PC-3 (cell line): ENCODE measurements at regions not wholly inside any gene's neighbourhood (a gene's known extent, or its start where the extent isn't known, plus 50 kb on each side); places are given as distances from the start of the nearest gene placed in this dataset.

Source experiments
- ATAC-seq: fragments of 200-7000 bp; cut with Tn5 transposase; 2 replicates; pipeline ENCODE4 v1.9.1; 2020; ENCODE audit warnings: mild to moderate bottlenecking, moderate library complexity
- BruUV-seq: library from RNA; stranded (reverse); fragments of 400-500 nt; replicated peaks from 2 replicates; lab custom pipeline; 2021; lab: Mats Ljungman, UMichigan
- CTCF ChIA-PET: fragments of 300-600 bp; sonication (Branson Sonifier 250); formaldehyde crosslinking; loops from one replicate; lab custom pipeline; 2022; ENCODE audit warnings: antibody characterized with exemption; lab: Charles Lee
- POLR2A ChIA-PET: fragments of 300-600 bp; sonication (Branson Sonifier 250); formaldehyde crosslinking; loops from one replicate; lab custom pipeline; 2022; ENCODE audit warnings: antibody characterized with exemption; ENCODE audit not compliant: unreplicated experiment; lab: Charles Lee
- DNase-seq: peaks from one replicate; pipeline ENCODE4 v3.0.0-alpha.2; 2015
- H2AFZ ChIP-seq: fragments of 300-600 bp; sonication (generic); 2 replicates; pipeline ENCODE4 v1.6.0; 2016; ENCODE audit warnings: antibody characterized with exemption, low read length
- H3F3A ChIP-seq: fragments of 300-600 bp; sonication (generic); one replicate; pipeline ENCODE4 v1.6.0; 2017; ENCODE audit warnings: antibody characterized with exemption, low read length, control low read depth, mild to moderate bottlenecking; ENCODE audit not compliant: unreplicated experiment
- H3K27ac ChIP-seq: fragments of 300-600 bp; sonication (generic); 2 replicates; pipeline ENCODE4 v1.5.1; 2016; ENCODE audit warnings: mild to moderate bottlenecking, low read length
- H3K27me3 ChIP-seq: fragments of 300-600 bp; sonication (generic); 2 replicates; pipeline ENCODE4 v1.6.1; 2016; ENCODE audit warnings: low read length, mixed read lengths
- H3K36me3 ChIP-seq: fragments of 300-600 bp; sonication (generic); 2 replicates; pipeline ENCODE4 v1.6.1; 2016; ENCODE audit warnings: low read depth, mixed run types, low read length, mixed read lengths
- H3K4me1 ChIP-seq: fragments of 300-600 bp; sonication (generic); 2 replicates; pipeline ENCODE4 v1.5.1; 2016; ENCODE audit warnings: low read length; ENCODE audit not compliant: insufficient read depth
- H3K4me2 ChIP-seq: fragments of 300-600 bp; sonication (generic); 2 replicates; pipeline ENCODE4 v1.6.0; 2016; ENCODE audit warnings: low read length
- H3K4me3 ChIP-seq: fragments of 300-600 bp; sonication (generic); 2 replicates; pipeline ENCODE4 v1.5.1; 2016; ENCODE audit warnings: mild to moderate bottlenecking, low read length, mixed read lengths
- H3K79me2 ChIP-seq: fragments of 300-600 bp; sonication (generic); 2 replicates; pipeline ENCODE4 v1.6.1; 2017; ENCODE audit warnings: low read length, mixed read lengths
- H3K9ac ChIP-seq: fragments of 300-600 bp; sonication (generic); 2 replicates; pipeline ENCODE4 v1.6.0; 2016; ENCODE audit warnings: mild to moderate bottlenecking, low read length
- H3K9me2 ChIP-seq: fragments of 300-600 bp; sonication (generic); replicated peaks from 2 replicates; pipeline ENCODE4 v1.6.1; 2016; ENCODE audit warnings: mixed run types, low read length, mixed read lengths
- H3K9me3 ChIP-seq: fragments of 300-600 bp; sonication (generic); 2 replicates; pipeline ENCODE4 v1.6.1; 2016; ENCODE audit warnings: low read length, mixed read lengths
- H4K20me1 ChIP-seq: fragments of 300-600 bp; sonication (generic); 2 replicates; pipeline ENCODE4 v1.6.1; 2016; ENCODE audit warnings: low read length, mixed read lengths
- CTCF ChIP-seq: fragments of 300-600 bp; sonication (generic); conservative IDR thresholded peaks from 2 replicates; pipeline ENCODE4 v1.5.1; 2017; ENCODE audit warnings: antibody characterized with exemption, low read depth, mild to moderate bottlenecking, low read length
- EZH2 ChIP-seq: fragments of 300-600 bp; sonication (generic); IDR thresholded peaks from one replicate; pipeline ENCODE4 v1.6.1; 2017; ENCODE audit warnings: antibody characterized with exemption, mild to moderate bottlenecking, low read length; ENCODE audit not compliant: unreplicated experiment
- EZH2phosphoT487 ChIP-seq: fragments of 300-600 bp; sonication (generic); IDR thresholded peaks from 2 replicates; pipeline ENCODE4 v1.6.1; 2018; ENCODE audit warnings: mild to moderate bottlenecking, antibody characterized with exemption, low read length, borderline replicate concordance
- intact Hi-C: fragments of 100-400 bp; cut with micrococcal nuclease; formaldehyde crosslinking; loops from 2 replicates; pipeline ENCODE4 v1.9.0; 2023

- Histone ChIP-seq H3K36me3 (no peaks in the 10 kb centered on the region), H3K4me3 (no peak overlapping the region), H3K9me2 (no peaks in the 10 kb centered on the region), H3K9me3 (0 out of 2 replicates have a peak, but pooled peaks cover 3% of the 10 kb centered on the region), H3K9ac (no peak overlapping the region), H3K79me2 (no peaks in the 10 kb centered on the region), H4K20me1 (no peaks in the 10 kb centered on the region), H2AFZ (no peak overlapping the region), H3F3A (no peaks in the 10 kb centered on the region), H3K27ac (no peak overlapping the region), H3K4me2 (no peak overlapping the region), H3K27me3 (peaks cover 68% of the 10 kb centered on the region), H3K4me1 (no peaks in the 10 kb centered on the region)
- ChIA-PET CTCF (no interaction called here), POLR2A (no interaction called here)
- intact Hi-C loops = no loop called here
- DNase-seq (no peak), ATAC-seq (no peak)
- TF ChIP-seq EZH2 (no peak), CTCF (no peak), EZH2phosphoT487 (no peak)
- BruUV-seq = no TSS peak
Measured at GRCh38 chr2:104668631-104669030, 185.3 kb upstream of the POU3F3 start.

GRCh38 chr2:104673225-104673624 is 180.7 kb upstream of the POU3F3 start:
- no peak for ATAC-seq
- peaks cover 56% of the 10 kb centered on the region for H3K27me3 ChIP-seq
- H3K4me3 ChIP-seq = no peak overlapping the region
- H4K20me1 ChIP-seq = no peaks in the 10 kb centered on the region
- no peaks in the 10 kb centered on the region for H3K9me3 ChIP-seq
- no peaks in the 10 kb centered on the region for H3K36me3 ChIP-seq
- TF ChIP-seq CTCF (no peak), EZH2 (no peak), EZH2phosphoT487 (no peak)
- BruUV-seq = no TSS peak
- H3F3A ChIP-seq = no peaks in the 10 kb centered on the region
- intact Hi-C loops = no loop called here
- H3K27ac ChIP-seq = no peak overlapping the region
- no peaks in the 10 kb centered on the region for H3K9me2 ChIP-seq
- H3K4me1 ChIP-seq = no peaks in the 10 kb centered on the region
- H2AFZ ChIP-seq = no peak overlapping the region
- H3K79me2 ChIP-seq = no peaks in the 10 kb centered on the region
- DNase-seq = no peak
- ChIA-PET CTCF (no interaction called here), POLR2A (no interaction called here)
- no peak overlapping the region for H3K9ac ChIP-seq
- H3K4me2 ChIP-seq = no peak overlapping the region

GRCh38 chr2:104678181-104678580 is 175.7 kb upstream of the POU3F3 start:
- no peak overlapping the region for H3K27ac ChIP-seq
- no peak for DNase-seq
- no peak overlapping the region for H3K4me3 ChIP-seq
- H2AFZ ChIP-seq = no peak overlapping the region
- H3K4me1 ChIP-seq = no peaks in the 10 kb centered on the region
- TF ChIP-seq EZH2 = no peak
- no peak for ATAC-seq
- H3K9me2 ChIP-seq = no peaks in the 10 kb centered on the region
- no peak overlapping the region for H3K4me2 ChIP-seq
- intact Hi-C loops = no loop called here
- CTCF ChIA-PET = no interaction called here
- H3K36me3 ChIP-seq = no peaks in the 10 kb centered on the region
- no peaks in the 10 kb centered on the region for H4K20me1 ChIP-seq
- POLR2A ChIA-PET = no interaction called here
- no peaks in the 10 kb centered on the region for H3K9me3 ChIP-seq
- peaks cover 42% of the 10 kb centered on the region for H3K27me3 ChIP-seq
- H3K9ac ChIP-seq = no peak overlapping the region
- no peaks in the 10 kb centered on the region for H3K79me2 ChIP-seq
- no TSS peak for BruUV-seq
- H3F3A ChIP-seq = no peaks in the 10 kb centered on the region
